Hindlimb muscle (tissue), 1 donor: ENCODE measurements at regions not wholly inside any gene's neighbourhood (a gene's known extent, or its start where the extent isn't known, plus 50 kb on each side); places are given as distances from the start of the nearest gene placed in this dataset.
"Not testable (repeated sequence)": the region's sequence is repeated elsewhere in the genome, so short reads cannot be mapped to it uniquely, and the experiment has no call there.

Experiments
- DNase-seq: peaks from one replicate; pipeline ENCODE4 v3.0.0-alpha.2; 2013

DNA sequence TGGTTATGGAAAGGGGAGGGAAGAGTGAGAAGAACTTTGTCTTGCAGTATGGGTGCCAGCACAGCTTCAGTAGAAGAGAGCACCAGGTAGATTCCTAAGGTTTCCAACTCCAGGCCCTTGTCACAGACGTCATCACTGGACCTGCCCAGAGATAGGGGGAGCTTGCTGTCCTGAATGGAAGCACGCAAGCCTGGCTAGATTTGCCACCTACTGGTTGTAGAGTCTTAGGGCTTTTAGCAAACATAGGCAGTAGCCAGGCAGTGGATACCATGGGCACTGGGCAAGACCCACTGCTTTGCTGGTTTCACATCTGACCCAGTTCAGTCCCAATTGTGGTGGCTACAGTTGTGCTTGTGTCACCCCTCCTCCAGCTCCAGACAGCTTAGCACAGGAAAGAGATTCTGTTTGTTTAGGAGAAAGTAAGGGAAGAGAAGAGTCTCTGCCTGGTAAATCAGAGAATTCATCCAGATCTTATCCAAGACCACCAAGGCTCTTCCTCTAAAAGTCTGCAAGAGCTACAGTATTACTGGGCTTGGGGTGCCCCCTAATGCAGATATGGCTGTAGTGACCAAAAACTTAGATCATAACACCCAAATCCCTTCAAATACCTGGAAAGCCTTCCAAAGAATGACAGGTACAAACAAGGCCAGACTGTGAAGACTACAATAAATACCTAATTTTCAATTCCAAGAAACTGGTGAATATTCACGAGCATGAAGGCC is 158.9 kb downstream of the HINT1 start:
- no peak for DNase-seq

DNA sequence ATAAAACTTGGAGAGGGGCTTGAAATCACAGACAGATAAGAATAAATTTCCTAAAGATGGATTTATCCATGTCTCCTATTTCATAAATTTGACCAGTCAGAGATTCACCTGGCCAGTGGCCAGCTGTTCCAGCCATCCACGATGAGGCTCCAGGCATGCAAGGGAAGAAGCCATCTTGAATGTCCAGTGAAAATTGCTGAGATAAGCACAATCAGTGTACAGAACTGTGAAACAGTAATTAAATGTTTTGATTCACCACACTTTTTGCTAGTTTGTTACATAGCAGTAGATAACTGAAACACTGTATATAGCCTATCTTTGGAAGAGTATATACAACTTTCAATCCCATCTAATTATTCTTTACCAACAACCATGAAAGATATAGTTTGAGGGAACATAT is 163.5 kb downstream of the HINT1 start:
- DNase-seq: no peak

DNA sequence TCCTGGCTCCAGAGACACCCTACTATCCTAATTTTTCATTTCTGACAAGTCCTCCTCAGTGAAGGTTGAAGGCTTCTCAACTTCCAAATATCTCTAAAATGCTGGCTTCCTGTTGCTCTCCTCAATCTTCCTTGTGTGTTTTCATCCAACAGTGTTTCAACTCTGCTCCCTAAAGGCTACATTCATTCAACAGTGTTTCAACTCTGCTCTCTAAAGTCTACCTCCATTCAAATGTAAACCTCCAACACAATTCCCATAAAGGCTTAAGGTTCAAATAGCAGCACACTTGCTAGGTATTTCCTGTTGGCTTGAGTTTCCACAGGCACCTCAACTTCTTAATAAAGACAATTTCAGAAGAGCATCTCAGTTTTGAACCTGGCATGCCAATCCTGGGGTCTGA is 164.8 kb downstream of the HINT1 start:
- DNase-seq: no peak

DNA sequence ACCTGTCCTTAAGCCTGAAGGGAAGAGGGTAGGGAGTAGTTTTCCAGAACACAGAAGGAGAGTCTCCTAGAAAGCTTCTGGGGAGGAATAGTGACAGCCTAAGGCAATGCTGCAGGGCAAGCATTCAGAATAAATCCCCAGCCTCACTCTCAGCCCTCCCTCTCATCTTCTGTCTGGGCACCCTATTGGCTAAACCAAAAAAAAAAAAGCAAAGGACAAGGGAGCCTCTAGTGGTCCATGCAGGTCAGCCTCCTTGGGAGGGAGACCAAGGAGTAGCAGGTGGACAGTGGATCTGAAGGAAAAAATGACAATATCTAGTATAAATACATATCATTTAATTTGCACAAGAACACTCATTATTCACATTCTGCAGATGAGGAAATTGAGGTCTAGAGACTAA is 168.3 kb downstream of the HINT1 start:
- DNase-seq: not testable (repeated sequence)

DNA sequence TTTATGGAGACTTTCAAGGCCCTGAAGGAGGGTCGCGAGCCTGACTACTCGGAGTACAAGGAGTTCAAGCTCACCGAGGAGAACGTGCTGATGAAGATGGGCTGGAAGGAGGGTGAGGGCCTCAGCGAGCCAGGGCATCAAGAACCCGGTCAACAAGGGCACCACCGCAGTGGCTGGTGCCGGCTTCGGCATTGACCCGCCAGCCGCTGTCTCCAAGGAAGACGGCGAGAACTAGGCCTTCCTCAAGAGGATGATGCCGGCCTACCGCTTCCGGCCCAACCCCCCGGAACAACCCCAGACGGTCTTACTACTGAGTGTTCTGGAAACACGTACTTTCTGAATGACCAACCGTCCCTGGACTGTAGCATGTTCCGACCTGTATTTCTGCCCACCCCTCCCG is 169.2 kb downstream of the HINT1 start:
- no peak for DNase-seq

DNA sequence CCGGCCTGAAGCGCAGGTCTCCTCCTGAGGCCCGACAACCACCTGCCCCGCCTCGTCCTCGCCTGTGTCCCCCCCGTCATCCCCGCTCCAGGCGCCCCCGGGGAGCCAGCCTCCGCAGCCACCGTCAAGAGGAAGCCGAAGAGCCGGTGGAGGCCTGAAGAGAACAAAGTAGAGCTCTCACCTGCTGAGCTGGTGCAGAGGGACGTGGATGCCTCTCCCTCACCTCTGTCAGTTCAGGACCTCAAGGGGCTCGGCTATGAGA is 169.9 kb downstream of the HINT1 start:
- no peak for DNase-seq

DNA sequence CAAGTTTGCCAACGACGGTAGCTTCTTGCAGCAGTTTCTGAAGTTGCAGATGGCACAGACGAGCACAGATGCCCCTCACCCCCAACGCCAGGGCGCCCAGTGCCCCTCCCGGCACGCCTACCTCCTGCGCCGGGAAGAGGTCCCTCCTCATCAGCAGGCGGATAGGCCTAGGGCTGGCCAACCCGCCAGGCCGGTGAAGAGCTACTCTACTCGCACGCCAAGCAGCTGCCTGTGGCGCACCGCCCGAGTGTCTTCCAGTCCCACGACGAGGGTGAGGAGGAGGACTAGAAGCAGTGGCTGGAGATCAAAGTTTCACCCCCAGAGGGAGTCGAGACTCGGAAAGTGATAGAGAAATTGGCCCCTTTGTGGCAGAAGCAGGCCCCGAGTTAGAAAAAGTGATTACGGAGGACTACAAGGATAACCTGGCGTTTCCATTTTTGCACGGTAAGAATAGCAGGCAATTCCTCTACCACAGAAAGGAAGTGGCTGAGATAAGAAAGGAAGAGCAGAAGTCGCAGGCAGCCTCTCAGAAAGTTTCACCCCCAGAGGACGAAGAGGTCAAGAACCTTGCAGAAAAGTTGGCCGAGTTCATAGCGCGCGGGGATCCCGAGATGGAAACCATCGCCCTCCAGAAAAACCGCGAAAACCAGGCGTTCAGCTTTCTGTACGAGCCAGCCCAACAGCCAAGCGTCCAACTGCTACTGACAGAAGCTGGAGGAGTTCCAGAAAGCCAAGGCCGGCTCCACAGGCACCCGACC is 170.4 kb downstream of the HINT1 start:
- DNase-seq: no peak

DNA sequence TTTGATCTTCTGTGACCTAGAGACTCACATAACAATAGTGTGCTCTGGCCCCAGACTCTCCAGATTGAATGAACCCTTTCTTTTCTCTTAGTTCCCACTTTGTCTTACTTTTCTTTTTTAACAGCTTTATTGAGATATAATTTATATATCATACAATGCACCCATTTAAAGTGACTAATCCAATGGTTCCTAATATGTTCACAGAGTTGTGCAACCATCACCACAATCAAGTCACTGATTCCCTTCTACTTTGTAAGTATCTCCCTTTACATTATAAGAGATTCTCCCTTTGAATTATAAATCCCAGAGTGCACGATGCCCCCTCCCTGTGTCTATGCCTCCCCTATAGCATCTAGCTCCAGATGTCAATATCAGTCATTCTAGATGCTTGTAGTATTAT is 172.4 kb downstream of the HINT1 start:
- no peak for DNase-seq

DNA sequence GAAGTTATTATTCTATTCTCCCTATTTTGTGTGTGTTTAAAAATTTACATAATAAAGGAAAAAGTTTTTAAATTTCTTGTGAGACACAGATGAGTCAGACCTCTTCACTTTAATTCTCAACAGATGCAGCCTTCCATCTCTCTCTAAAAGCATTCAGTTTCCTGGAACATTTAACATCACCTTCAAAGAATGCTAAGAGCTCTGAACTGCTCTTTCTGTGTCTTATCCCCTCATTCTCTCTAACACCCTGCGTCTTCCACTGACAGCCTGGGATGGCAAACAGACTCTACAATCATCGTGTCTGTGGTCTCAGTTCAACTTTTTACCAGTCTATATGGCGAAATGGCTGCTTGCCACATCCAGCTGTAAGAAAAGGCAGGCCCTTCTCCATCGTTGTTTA is 173.0 kb downstream of the HINT1 start:
- DNase-seq: peak; percentile 34

DNA sequence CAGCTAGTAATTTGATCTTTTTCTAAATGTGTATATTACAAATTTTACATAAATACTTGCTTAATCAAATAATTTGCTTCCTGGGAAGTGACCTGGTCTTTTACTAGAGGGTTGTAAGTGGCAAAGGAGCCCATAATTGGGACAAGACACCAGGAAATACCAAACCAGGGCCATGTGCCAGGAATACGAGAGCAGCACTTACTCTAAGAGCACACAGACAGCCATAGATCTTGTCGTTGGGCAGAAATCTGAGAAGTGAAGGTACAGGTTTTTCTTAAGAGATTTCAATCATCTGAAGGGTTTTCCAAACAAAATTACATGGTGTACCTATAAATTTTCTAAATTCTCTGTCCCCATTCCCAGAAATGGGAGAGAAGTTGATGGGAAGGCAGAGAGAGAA is 179.3 kb downstream of the HINT1 start:
- no peak for DNase-seq

DNA sequence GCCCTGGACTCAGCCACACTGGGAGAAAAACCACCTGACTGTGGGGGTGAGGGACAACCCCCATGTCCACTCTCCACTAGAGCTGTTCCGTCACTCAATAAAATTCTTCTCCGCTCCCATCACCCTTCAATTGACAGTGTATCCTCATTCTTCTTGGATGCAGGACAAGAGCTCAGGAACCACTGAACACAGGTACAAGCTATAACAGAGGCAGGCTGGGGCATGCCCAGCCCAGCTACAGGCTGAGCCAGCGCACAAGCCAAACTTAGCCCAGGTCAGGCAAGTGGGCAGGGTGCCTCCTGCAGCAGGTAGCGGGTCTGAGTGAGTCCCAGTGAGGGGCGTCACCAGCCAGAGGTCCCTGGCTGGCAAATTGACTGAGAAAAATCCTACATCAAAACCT is 183.4 kb downstream of the HINT1 start:
- DNase-seq: no peak

DNA sequence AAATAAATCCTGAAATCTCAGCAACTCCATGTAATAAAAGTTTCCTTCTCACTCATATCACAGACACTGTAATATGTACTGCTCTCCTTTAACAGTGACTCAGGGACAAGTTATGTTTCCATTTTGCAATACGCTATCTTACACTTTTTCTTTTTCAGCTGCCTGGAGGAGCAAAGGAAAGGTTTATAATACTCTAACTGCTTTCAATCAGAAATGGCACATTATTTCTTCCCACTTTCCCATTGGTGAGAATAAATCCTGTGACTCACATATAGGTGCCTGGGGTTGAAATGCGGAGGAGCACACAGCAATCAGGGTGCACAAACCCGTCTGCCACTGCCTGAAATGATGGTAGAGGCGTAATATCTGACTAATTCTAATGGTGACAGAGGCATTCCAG is 186.6 kb downstream of the HINT1 start:
- no peak for DNase-seq

DNA sequence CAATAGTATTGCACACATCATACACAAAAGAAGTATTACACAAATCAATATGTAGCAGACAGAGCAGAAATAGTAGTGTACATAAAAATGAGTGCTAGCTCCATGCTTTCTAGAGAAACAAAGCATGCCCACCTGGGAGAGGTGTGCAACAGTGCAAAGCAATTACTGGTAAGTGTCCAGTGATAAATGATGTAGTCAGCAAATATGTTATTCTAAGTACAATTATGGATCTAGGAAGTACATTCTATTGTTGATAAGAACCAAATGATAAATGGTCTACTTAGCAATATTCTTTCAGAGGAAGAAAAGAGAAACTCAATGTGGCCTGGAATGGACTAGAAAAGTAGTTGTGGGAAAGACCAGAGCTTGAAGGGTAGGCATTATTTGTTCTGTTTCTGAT is 188.6 kb downstream of the HINT1 start:
- DNase-seq: no peak

DNA sequence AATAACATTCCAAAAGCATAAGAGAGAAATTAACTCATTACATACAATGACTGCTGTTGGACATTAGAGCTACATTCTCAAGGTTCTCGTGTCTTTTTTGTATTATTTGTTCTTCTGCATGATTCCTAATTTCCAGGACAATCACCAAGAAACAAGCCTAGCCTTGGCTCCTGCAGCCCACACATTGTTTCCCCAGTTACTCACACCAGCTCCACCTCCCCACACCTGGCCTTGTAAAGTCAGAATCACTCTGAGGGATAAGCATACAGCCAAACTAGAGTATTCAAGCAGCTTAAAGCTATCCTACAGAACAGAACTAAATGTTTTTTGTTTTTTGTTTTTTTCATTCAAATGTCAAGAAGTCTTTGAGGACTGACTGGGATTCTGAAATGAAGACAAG is 189.2 kb downstream of the HINT1 start:
- DNase-seq: no peak

DNA sequence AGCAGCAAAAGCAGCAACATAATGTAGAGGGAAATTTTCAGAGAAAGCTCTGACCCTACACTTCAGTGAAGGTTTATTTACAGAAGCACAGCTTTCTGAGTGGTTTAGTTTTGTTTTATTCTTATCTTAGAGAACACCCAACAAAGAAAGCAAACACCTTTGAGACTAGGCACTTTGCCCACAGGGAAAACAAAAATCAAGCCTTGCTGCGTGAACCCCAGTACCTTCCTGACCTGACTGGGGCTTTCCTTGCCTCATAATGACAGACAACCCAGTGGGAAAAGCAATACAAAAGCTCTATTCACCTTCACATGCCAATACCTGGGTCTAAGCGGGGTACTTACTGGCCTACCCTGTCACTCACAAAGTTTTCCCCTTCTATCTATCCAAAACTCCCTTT is 189.8 kb downstream of the HINT1 start:
- no peak for DNase-seq

DNA sequence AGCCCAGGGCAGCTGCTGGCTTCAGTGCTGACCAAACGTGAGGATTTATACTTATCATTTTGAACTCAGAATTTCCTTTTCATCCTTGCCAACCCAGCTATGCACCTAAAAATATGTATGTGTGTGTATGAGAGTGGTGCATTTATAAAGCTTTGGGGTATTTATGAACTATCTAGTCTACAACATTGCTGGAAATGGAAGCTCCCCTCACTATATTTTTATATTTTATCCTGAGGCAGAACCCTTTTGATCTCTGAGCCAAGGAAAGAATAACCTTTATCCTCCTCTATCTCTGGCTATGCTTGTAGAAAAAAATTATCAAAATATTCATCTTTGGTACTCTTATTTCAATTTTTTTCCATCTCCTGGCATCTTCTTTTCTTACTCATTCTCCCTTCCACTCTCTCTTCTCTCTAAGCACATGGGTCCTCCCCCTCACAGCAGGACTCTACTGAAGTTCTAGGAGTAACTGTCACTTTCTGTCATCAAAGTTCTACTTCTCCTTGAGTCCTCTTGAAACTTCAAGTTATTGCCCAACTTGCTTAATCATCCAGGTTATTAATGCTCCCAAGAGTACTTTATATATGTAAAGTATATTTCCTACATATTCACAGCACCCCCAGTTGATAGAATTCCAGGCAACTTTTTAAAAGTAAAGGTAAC is 190.9 kb downstream of the HINT1 start:
- DNase-seq: no peak

DNA sequence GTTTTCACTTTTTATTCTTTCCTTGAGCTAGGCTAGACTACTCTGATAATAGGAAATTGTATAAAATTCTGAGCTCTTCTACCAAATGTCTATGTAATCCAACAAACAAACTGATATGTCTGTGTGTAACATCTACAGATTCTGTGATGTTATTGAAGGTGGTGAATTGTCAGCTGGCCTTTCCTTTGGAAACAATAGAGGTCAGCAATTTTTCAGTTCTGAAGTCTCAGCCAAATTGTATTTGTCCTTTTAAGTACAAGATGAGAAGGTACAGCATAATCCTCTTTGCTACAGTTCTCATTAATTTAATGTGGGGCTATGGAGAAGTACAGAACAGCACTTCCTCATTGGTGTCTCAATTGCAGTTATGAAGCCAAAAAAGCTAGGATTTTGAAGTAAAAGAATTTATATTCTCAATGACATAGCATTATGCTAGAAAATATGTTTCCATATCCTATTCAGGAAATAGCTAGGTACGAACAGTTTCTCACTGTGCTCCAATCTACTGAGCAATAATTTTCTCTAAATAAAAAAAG is 198.0 kb downstream of the HINT1 start:
- no peak for DNase-seq

DNA sequence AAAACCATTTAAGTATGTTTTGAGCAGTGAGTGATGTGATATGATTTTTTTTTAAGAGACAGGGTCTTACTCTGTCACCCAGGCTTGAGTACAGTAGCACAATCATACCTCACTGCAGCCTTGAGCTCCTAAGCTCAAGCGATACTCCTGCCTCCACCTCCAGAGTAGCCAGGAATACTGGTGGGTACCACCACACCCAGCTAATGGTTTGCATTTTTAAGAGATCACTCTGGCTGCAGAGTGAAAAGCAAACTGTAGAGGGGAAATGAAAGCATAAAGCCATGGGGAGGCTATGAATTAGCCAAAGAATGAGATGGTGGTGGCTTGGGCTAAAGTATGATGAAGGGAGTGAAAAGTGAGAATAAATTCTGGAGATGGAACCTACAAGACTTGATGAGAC is 199.1 kb downstream of the HINT1 start:
- no peak for DNase-seq

DNA sequence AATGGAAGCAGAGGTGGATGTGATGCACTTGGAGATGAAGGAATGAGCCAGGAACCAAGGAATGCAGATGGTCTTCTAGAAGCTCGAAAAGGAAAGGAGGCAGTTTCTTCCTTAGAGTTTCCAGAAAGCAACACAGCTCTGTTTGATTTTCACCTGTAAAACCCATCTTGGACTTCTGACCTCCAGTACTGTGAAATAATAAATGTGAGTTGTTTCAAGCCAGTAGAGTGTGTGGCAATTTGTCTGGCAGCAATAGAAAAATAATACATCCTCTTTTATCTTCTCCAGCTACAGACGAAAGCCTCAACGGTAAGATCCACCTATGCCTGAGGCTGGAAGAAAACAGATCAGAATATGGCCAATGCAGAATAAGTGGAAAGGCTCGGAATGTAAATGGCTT is 199.7 kb downstream of the HINT1 start:
- no peak for DNase-seq

DNA sequence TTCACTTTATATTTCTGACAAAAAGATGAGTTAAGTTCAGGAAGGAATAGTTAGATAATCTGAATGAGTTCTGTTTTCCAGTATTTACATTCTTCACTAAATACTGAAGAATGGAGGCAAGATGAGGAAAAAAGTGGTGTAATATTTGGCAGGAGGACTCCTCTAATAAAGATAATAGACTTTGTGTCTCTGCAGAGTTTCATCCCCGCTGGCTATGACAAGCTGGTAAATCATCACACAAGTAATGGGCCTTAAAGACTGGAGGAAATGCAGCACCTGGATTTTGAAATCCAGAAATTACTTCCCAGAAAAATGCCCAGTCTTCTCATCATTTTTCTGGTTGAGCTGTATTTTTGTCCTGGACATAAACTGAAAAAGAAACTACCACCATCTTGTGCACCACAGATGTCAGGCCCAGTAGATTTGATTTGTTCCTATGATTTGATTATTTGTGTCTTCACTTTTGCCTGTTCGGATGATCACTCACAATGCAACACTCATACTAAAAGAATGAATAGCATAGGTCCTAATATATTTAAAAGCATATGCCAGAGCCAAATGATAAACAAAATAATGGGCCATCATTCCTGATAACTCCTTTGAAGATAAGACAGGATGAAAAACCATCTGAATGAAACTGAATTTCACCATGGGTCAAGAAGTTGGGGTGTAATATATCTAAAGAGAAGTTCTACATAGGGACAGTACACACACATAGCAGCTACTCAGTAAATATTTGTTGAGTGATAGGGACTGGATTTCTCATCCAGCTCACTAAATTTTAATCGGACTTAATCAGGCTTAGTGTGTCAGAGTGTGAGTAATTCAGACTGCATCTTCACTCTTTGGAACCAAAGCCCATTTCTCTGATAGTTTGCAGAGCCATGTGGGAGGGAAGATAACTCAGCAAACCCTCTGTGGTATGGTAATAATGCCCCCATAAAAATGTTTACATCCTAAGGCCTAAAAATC is 200.5 kb downstream of the HINT1 start:
- DNase-seq: no peak

DNA sequence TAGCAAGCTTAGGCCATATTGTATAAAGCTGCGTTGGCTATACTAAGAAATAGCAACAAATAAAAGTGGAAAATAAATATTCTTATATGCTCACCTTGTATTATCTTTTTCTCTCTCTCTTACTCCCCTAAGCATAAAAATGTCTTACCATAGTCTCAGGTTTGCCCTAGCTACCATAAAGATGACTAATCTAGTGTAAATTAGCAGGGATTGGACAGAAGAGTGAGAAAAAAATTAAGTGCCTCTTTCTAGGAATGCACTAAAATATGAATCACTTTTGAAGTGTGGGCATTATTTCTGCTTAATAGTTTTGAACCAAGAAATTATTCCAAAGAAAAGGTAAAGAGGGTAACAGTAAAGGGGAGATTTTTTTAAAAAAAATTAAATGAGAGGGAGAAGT is 201.3 kb downstream of the HINT1 start:
- no peak for DNase-seq

DNA sequence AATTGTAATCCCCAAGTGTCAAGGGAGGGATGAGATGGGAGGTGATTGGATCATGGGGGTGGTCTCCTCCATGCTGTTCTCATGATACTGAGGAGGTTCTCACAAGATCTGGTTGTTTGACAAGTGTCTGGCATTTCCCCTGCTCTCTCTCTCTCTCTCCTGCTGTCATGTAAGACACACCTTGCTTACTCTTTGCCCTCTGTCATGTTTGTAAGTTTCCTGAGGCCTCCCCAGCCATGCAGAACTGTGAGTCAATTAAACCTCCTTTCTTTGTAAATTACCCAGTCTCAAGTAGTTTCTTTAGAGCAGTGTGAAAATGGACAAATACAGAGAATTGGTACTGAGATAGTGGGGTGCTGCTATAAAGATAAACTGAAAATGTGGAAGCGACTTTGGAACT is 207.9 kb downstream of the HINT1 start:
- DNase-seq: no peak

DNA sequence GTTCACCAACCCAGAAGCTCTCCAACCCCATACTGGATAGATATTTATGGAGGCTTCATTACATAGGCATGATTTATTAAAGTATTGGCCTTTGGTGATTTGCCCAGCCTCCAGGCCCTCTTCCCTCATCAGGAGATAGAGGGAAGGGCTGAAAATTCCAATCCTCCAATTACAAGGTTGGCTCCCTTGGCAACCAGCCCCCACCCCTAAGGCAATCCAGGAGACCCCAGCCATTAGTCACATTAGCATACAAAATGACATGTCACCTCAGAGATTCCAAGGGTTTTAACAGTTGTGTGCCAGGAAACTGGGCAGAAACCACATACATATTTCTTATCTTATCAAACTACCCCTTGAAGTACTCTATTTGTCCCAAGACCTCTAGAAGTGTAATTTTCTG is 210.0 kb downstream of the HINT1 start:
- DNase-seq: no peak
